Suppressor macrophage treated with lipopolysaccharide for 4 hours (primary cell): ENCODE measurements at regions not wholly inside any gene's neighbourhood (a gene's known extent, or its start where the extent isn't known, plus 50 kb on each side); places are given as distances from the start of the nearest gene placed in this dataset.
A peak's percentile ranks its signal among the peaks of the same experiment; 100 is the strongest.
"Not testable (repeated sequence)": the region's sequence is repeated elsewhere in the genome, so short reads cannot be mapped to it uniquely, and the experiment has no call there.

Source experiments
- DNase-seq: peaks from one replicate; pipeline ENCODE4 v3.0.0-alpha.2; 2020

DNA sequence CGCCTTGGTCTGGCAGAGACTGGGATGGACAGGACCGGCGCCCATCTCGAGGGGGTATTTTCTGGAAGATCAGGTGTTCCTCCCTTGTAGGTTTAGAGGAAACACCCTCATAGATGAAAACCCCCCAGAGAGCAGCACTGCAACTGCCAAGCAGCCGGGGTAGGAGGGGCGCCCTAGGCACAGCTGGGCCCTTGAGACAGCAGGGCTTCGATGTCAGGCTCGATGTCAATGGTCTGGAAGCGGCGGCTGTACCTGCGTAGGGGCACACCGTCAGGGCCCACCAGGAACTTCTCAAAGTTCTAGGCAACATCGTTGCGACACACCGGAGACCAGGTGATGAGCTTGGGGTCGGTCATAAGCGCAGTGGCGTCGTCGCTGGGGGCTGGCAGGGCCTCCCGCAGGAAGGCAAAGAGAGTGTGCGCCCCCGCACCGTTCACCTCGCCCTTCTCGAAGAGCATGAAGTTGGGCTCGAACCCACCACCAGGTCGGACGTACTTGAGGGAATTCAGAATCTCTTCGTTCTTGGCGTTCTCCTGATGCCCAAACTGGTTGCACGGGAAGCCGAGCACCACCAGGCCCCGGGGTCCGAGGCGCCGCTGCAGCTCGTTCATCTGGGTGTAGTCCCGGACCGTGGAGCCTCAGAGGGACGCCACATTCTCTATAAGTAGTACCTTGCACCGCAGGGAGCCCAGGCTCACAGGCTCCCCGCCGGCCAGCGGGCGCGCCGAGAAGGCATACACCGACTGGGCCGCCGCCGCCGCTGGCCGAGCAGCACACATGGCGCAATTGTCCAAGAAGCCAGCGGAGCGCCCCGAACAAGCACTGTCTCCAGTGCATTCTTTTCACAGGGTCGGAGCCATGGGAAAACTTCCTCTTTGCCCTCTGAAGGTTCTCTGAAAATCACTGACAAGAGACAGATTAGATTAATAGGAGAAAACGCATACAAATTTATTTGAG lies 59.0 kb upstream of the ATXN3L start:
- DNase-seq, result peak; percentile 4

GRCh38 chrX:13377550-13377934 lies 57.7 kb upstream of the ATXN3L start:
- no peak for DNase-seq

DNA sequence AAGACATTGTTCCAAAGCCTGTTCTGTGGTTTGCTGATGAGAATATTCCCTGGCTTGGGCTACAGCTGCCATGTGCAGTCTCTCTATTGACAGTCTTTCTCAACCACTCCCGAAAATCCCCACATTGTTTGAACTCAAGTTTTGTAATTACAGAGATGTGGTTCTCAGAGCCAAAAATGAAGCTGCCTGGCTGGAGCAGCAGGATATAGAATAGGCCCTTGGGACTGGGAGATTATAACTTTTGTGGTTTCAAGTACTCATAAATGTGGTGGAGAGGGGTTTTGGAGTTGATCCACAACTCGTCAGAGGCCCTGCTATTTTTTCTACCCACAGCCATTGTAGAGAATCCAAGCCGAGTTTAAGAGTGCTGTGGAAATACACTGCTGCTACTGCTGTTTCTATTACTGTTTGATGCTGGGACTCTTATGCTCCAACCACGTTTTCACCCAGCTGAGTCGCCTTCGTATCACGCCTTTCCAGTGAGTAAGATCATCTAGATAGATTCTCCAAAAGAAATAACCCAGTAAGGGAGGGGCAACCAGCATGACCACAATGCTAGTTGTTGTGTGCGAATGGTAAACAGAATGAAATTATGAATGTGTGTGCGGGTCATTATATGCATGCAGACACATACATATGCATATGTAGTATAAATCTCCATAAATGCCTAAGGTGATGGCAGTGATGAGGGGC lies 57.1 kb upstream of the ATXN3L start:
- no peak for DNase-seq

GRCh38 chrX:13375596-13375995 lies 55.7 kb upstream of the ATXN3L start:
- DNase-seq, result not testable (repeated sequence)

- DNase-seq, result no peak
Observed at GRCh38 chrX:13374364-13374763, 54.5 kb upstream of the ATXN3L start.

GRCh38 chrX:13373431-13374187 lies 53.8 kb upstream of the ATXN3L start:
- DNase-seq, result peak; percentile 46

GRCh38 chrX:13373027-13373426 lies 53.2 kb upstream of the ATXN3L start:
- DNase-seq, result no peak

DNA sequence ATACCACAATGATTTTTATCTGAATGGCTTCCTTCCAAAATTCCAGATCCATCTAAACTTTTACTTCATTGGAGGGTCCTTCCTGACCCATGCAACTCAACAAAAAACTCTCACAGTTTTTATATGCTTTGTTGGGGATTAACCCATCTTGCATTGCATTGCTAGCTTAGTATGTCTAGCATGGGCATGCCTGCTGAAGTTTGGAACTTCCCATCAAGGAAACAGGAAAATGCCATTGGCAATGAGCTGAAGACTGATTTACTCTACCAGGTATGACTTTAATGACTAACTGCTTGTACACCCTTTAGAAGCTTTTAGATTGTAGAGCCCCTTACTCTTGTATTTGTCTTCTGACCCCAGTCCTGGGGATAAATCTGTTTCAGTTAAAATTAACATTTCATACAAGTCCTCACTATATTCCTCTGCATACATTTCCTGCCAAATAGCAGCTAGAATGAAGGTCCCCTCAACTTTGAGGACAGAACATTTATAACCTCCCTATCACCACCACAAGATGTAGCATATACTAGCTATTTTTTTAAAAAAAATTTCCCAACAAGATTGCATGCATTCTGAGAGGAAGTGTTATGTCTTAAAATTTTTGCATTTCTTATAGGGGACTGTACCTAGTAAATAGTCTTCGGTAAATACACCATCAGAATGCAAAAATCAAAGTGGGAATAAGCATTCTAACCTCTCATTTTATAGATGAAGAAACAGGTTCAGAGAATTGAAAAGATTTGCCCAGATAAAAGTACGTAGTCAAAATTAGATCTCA lies 52.5 kb upstream of the ATXN3L start:
- no peak for DNase-seq

GRCh38 chrX:13371186-13371585 lies 51.3 kb upstream of the ATXN3L start:
- DNase-seq, result no peak

- no peak for DNase-seq
Observed at GRCh38 chrX:13370713-13371112, 50.9 kb upstream of the ATXN3L start.
